ENCODE measurements at regions not wholly inside any gene's neighbourhood (a gene's known extent, or its start where the extent isn't known, plus 50 kb on each side); places are given as distances from the start of the nearest gene placed in this dataset.

DNA sequence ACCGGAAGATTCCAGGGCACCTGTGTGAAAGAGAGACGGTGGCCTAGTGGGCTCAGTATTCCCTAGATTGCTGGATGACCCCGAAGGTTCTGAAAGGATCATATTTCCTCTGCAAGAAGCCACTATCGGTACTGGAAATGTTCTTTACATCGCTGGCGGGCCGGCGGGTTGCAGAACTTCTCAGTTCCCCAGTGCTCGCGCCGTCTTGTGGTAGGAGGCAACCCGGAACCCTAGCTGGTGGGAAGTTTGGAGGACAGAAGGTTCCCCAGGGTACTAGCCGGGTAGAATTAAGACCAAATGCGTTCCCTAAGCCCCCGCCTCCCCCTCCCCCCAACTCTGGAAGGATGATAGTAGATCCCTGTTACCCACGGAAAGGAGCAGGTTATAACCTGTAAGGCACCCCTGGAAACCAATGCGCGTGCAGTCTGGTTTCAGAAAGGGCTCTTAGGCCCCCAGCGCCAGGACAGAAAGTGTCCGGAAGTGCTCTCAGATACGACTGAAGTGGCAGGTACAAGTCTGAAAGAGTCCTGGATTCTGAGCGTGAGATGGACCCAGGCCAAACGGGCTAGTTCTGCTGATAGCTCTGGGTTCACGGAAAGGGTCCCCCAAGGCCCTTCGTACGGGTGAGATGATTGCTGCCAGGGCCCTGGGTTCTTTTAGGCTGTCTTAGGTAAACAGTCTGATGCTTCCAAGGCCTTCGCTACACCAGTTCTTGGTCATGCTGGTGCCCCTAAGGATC lies 61.7 kb upstream of the DCAF8L1 start:
- TF ChIP-seq, protein P1, sequence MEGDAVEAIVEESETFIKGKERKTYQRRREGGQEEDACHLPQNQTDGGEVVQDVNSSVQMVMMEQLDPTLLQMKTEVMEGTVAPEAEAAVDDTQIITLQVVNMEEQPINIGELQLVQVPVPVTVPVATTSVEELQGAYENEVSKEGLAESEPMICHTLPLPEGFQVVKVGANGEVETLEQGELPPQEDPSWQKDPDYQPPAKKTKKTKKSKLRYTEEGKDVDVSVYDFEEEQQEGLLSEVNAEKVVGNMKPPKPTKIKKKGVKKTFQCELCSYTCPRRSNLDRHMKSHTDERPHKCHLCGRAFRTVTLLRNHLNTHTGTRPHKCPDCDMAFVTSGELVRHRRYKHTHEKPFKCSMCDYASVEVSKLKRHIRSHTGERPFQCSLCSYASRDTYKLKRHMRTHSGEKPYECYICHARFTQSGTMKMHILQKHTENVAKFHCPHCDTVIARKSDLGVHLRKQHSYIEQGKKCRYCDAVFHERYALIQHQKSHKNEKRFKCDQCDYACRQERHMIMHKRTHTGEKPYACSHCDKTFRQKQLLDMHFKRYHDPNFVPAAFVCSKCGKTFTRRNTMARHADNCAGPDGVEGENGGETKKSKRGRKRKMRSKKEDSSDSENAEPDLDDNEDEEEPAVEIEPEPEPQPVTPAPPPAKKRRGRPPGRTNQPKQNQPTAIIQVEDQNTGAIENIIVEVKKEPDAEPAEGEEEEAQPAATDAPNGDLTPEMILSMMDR (IDR thresholded peaks at IDR 0.05), result no peak
- no peak for TF ChIP-seq POLR2A (IDR thresholded peaks at IDR 0.05)
- TF ChIP-seq EP300 (IDR thresholded peaks at IDR 0.05), result no peak

Measured in ovary (tissue), 3 donors.